KOPT-K1 (cell line): ENCODE measurements at regions not wholly inside any gene's neighbourhood (a gene's known extent, or its start where the extent isn't known, plus 50 kb on each side); places are given as distances from the start of the nearest gene placed in this dataset.

ENCODE experiments used
- H3K27ac ChIP-seq: fragments of 200-600 bp; sonication (generic); 2 replicates; pipeline ENCODE4 v1.5.1; 2016; ENCODE audit warnings: antibody characterized with exemption, mild to moderate bottlenecking, low read depth, low read length; ENCODE audit not compliant: poor library complexity, severe bottlenecking
- H3K36me3 ChIP-seq: fragments of 200-600 bp; sonication (generic); 2 replicates; pipeline ENCODE4 v1.5.1; 2017; ENCODE audit warnings: antibody characterized with exemption, mild to moderate bottlenecking, low read length, moderate library complexity; ENCODE audit not compliant: insufficient read depth
- H3K9me3 ChIP-seq: fragments of 200-600 bp; sonication (generic); 2 replicates; pipeline ENCODE4 v1.5.1; 2017; ENCODE audit warnings: antibody characterized with exemption, low read length, mild to moderate bottlenecking; ENCODE audit not compliant: insufficient read depth, poor library complexity, severe bottlenecking

- H3K36me3 ChIP-seq = no peaks in the 10 kb centered on the region
- H3K9me3 ChIP-seq = no peaks in the 10 kb centered on the region
- no peak overlapping the region for H3K27ac ChIP-seq
These were observed 262.3 kb downstream of the KIF2B start for GRCh38 chr17:54085020-54085419.

GRCh38 chr17:54085934-54086333 is 263.2 kb downstream of the KIF2B start:
- Histone ChIP-seq H3K27ac (no peak overlapping the region), H3K36me3 (no peaks in the 10 kb centered on the region), H3K9me3 (no peaks in the 10 kb centered on the region)

GRCh38 chr17:54096216-54096615 is 273.5 kb downstream of the KIF2B start:
- H3K9me3 ChIP-seq = no peaks in the 10 kb centered on the region
- H3K27ac ChIP-seq = no peak overlapping the region
- H3K36me3 ChIP-seq = no peaks in the 10 kb centered on the region

GRCh38 chr17:54099221-54099620 is 276.5 kb downstream of the KIF2B start:
- no peaks in the 10 kb centered on the region for H3K36me3 ChIP-seq
- H3K27ac ChIP-seq = no peak overlapping the region
- H3K9me3 ChIP-seq = peaks cover 20% of the 10 kb centered on the region

- H3K9me3 ChIP-seq = peaks cover 21% of the 10 kb centered on the region
- no peak overlapping the region for H3K27ac ChIP-seq
- H3K36me3 ChIP-seq = no peaks in the 10 kb centered on the region
These were observed 279.5 kb downstream of the KIF2B start for GRCh38 chr17:54102246-54102645.

- no peak overlapping the region for H3K27ac ChIP-seq
- no peaks in the 10 kb centered on the region for H3K36me3 ChIP-seq
- H3K9me3 ChIP-seq = no peaks in the 10 kb centered on the region
These were observed 288.8 kb downstream of the KIF2B start for GRCh38 chr17:54111576-54111975.

GRCh38 chr17:54117452-54117851 is 294.7 kb downstream of the KIF2B start:
- H3K9me3 ChIP-seq = no peaks in the 10 kb centered on the region
- no peak overlapping the region for H3K27ac ChIP-seq
- H3K36me3 ChIP-seq = no peaks in the 10 kb centered on the region

- no peaks in the 10 kb centered on the region for H3K9me3 ChIP-seq
These were observed 301.7 kb downstream of the KIF2B start for GRCh38 chr17:54124456-54124855.

GRCh38 chr17:54153423-54153822 is 330.7 kb downstream of the KIF2B start:
- no peaks in the 10 kb centered on the region for H3K36me3 ChIP-seq
- H3K27ac ChIP-seq = no peak overlapping the region
- H3K9me3 ChIP-seq = no peaks in the 10 kb centered on the region

More at GRCh38 chr17:54124456-54124855, 301.7 kb downstream of the KIF2B start:
- Histone ChIP-seq H3K27ac (no peak overlapping the region), H3K36me3 (no peaks in the 10 kb centered on the region)

- H3K27ac ChIP-seq = no peak overlapping the region
- H3K9me3 ChIP-seq = no peaks in the 10 kb centered on the region
These were observed 334.8 kb downstream of the KIF2B start for GRCh38 chr17:54157542-54157941.

GRCh38 chr17:54172096-54172984 is 349.6 kb downstream of the KIF2B start:
- H3K9me3 ChIP-seq = no peaks in the 10 kb centered on the region
- no peak overlapping the region for H3K27ac ChIP-seq
- no peaks in the 10 kb centered on the region for H3K36me3 ChIP-seq

More at GRCh38 chr17:54157542-54157941, 334.8 kb downstream of the KIF2B start:
- H3K36me3 ChIP-seq = no peaks in the 10 kb centered on the region

GRCh38 chr17:54172985-54173316 is 350.2 kb downstream of the KIF2B start:
- no peak overlapping the region for H3K27ac ChIP-seq
- no peaks in the 10 kb centered on the region for H3K9me3 ChIP-seq
- no peaks in the 10 kb centered on the region for H3K36me3 ChIP-seq

GRCh38 chr17:54177606-54178308 is 355.0 kb downstream of the KIF2B start:
- Histone ChIP-seq H3K27ac (no peak overlapping the region), H3K9me3 (no peaks in the 10 kb centered on the region), H3K36me3 (no peaks in the 10 kb centered on the region)

GRCh38 chr17:54180950-54181349 is 358.2 kb downstream of the KIF2B start:
- H3K9me3 ChIP-seq = no peaks in the 10 kb centered on the region
- H3K36me3 ChIP-seq = no peaks in the 10 kb centered on the region
- no peak overlapping the region for H3K27ac ChIP-seq

- no peak overlapping the region for H3K27ac ChIP-seq
- no peaks in the 10 kb centered on the region for H3K9me3 ChIP-seq
- no peaks in the 10 kb centered on the region for H3K36me3 ChIP-seq
These were observed 368.5 kb downstream of the KIF2B start for GRCh38 chr17:54191261-54191660.

- H3K9me3 ChIP-seq = no peaks in the 10 kb centered on the region
- no peak overlapping the region for H3K27ac ChIP-seq
- no peaks in the 10 kb centered on the region for H3K36me3 ChIP-seq
These were observed 371.5 kb downstream of the KIF2B start for GRCh38 chr17:54194268-54194667.
